SK-N-MC (cell line): ENCODE measurements at regions not wholly inside any gene's neighbourhood (a gene's known extent, or its start where the extent isn't known, plus 50 kb on each side); places are given as distances from the start of the nearest gene placed in this dataset.
"Not testable (repeated sequence)": the region's sequence is repeated elsewhere in the genome, so short reads cannot be mapped to it uniquely, and the experiment has no call there.

Source experiments
- EZH2 ChIP-seq: fragments of 200-600 bp; sonication (generic); IDR thresholded peaks from one replicate; pipeline ENCODE4 v1.6.1; 2017; ENCODE audit warnings: antibody characterized with exemption
- FOXP2 ChIP-seq: optimal IDR thresholded peaks from 2 replicates; pipeline ENCODE3; 2011; ENCODE audit warnings: mild to moderate bottlenecking, moderate library complexity; ENCODE audit not compliant: insufficient read depth; ENCODE audit errors: extremely low read length, control extremely low read depth
- POLR2AphosphoS5 ChIP-seq: IDR thresholded peaks from 2 replicates; pipeline ENCODE4 v1.6.1; 2012; ENCODE audit warnings: mild to moderate bottlenecking, low read depth, low read length, borderline replicate concordance

DNA sequence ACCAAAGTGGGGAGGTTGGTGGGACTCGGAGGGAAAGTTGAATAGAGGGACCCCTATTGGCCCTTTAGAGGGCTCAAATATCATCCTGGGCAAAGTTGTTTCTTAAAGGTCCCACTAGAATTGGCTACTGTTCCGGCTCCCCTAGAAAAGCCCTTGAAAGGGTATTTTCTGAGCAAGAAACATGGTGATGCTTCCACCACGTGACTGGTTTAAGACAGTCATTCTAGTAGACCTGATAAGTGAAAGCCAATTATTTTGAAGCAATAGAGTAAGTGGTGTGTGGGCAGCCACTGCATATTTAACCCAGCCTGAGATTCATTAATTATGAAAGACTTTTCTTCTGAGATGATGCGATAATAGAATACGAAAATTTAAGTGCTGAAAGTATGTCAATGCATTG lies 253.3 kb downstream of the BCL2L11 start:
- TF ChIP-seq POLR2AphosphoS5, EZH2, FOXP2: not testable (repeated sequence)
